Medulla oblongata (tissue), 1 donor: ENCODE measurements at regions not wholly inside any gene's neighbourhood (a gene's known extent, or its start where the extent isn't known, plus 50 kb on each side); places are given as distances from the start of the nearest gene placed in this dataset.

ENCODE experiments used
- DNase-seq: peaks from one replicate; pipeline ENCODE4 v3.0.0-alpha.2; 2015; ENCODE audit errors: extremely low spot score

DNA sequence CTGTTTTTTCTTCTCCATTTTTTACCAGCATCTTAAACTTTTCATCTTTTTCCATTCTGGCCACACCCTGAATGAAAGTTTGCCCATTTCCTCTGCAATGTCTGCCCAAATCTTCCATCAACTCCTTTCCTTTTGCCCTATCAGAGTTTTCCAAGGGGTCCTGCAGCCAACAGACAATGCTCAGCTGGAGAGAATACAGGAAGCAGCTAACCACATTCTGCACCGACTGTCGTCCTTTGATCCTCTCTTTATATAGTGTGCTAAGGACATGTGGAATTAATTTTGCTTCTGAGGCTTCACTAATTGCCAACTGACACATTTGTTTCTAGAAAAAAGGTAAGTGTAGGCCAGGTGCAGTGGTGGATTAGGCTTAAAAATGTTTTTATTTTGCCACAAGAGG, 50.5 kb upstream of the DLX2 start:
- DNase-seq: no peak

DNA sequence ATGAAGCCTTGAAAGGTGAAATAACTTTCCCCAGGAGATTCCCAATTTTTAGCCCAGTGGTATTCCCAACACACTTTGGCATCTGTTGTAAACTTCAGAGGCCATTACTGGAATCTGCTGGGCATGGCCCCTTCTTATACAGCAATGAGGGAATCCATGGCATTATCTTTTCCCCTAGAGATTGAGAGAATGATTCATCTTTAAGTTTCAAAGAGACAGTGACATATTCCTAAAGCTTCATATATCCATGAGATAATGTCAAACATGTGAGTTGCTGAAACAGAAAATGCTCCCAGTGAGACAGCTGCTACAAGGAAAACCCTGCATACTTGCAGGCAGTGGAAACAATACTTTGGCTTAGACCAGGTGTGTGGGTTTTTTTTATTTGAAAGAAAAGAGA, 51.1 kb upstream of the DLX2 start:
- DNase-seq: no peak

DNA sequence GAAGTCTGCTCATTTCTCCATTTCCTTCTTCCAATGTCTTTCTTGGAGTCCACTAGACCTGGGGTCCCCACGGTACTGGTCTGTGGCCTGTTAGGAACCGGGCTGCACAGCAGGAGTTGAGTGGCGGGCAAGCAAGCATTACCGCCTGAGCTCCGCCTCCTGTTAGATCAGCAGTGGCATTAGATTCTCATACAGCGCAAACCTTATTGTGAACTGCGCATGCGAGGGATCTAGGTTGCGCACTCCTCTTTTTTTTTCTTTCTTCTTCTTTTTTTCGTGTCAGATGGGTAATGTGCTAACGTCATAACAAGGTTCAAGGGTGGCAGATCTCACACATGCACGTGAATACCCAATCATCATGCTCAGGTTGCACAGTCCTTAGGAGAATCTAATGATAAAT, 53.1 kb upstream of the DLX2 start:
- DNase-seq: no peak

DNA sequence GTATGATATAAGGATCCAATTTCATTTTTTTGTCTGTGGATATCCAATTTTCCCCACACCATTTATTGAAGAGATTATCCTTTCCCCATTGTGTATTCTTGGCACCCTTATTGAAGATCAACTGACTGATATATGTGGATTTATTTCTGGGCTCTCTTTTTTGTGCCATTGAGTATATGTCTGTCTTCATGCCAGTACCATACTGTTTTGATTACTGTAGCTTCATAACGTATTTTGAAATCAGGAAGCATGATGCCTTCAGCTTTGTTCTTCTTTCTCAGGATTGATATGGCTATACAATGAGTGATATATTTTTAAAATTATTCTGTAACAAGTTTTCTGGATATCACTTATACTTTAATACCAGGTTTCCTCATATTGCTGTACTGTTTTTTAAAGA, 58.1 kb upstream of the DLX2 start:
- DNase-seq: no peak

DNA sequence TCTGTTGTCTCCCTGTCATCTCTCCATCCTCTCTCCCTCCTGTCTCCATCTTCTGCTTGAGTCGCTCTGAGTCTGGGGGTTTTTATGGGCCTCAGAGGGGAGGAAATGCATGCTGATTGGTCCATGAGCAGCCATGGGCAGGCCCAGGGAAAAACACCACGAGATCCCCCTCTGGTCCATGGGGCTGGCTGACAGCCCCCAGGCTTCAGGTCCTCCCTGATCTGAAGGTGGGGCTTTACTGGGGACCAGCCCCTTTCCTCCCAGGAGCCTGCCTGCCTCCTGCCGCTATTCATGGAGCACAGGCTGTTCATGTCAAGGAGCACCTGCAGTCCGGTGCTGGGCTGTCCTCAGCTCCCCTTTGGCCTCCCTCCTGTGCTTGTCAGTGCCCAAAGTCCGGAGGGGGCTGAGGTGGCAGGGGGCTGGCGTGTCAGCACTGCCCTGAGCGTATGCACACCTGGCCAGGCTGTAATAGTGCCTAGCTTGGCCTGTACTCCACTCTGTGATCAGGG, 59.6 kb upstream of the DLX2 start:
- DNase-seq: no peak

DNA sequence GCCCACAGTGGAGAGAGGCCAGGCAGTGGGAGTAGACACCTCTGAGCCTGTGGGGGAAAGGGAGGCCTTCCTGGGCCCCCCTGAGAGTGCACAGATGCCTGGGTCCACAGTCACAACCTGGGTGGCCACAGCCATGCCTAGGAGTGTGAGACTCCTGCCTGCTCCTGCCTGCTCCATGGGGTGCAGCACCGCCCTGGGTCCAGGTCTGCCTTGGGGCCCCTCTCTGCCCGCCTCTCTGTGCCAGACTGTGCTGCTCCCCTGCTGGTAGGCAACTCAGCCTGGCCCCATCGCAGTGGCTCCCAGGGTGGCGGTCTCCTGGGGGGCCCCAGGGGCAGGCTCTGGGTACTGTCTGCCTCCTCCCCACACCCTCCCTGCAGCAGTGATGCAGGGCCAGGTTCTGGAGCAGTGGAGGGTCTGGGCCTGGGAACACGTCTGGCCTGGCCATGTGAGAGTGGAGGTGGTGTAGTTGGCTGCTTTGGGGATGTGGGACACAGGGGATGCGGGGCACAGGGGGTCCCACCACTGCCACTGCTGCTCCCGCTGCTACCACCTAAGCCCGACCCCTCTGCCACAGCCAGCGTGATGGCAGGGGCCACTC, 60.1 kb upstream of the DLX2 start:
- DNase-seq: no peak

DNA sequence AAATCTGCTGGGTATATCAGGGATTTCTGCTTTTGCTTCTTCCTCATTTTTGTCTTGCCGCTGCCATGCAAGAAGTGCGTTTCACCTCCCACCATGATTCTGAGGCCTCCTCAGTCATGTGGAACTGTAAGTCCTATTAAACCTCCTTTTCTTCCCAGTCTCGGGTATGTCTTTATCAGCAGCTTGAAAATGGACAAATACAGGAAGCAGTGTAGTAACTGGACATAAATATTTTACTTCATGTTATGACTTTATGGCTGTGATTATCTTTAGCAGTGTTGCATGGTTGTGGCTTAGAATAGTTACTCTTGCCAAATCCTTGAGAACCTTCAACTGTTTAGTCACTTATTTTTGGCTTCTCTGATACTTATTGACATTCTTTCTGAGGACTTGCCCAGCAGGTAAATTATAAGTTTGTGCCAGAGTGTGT, 66.2 kb upstream of the DLX2 start:
- DNase-seq: peak; percentile 39

DNA sequence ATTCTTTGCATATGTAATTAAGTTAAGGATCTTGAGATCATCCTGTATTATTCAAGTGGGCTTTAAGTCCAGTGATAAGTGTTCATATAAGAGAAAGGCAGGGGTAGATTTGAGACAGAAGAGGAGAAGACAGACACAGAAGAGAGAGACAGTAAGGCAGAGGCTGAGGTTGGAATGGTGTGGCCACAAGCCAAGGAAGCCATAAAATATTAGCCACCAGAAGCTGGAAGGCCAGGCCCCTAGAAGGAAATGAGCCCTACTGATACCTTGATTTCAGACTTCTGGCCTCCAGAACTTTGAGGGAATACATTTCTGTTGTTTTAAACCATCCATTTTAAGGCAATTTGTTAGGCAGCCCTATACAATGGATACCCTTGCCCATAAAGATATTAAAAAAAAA, 66.9 kb upstream of the DLX2 start:
- DNase-seq: no peak

DNA sequence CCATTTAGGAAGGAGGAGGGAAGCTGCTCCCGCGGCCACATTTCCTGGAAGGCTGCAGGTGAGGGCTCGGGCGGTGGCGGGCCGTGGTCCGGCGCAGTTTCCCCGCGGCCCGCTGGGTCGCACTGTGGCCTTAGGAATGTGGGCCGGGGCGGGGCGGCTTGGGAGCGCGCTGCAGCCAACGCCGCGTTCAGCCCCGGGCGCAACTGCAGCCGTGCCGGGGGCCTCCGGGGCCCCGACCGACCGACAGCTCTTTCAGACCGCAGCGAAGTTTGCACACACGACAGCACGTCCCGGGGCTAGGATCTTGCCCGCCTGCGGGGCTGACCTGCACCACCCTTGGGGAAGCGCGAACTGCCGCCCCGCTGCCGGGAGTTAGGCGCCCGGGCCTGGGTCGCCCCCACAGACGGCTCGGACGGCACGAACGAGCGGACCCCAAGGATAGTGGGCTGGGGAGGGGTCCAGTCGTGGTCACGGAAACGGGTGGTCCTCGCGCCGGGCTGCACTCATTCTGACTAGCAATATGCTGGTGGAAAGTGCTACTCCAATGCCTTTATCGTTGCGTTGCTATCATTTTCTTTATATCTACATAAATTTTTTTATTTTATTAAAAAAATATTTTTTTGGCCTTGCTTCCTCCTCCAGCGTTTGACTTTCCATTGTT, 69.9 kb upstream of the DLX2 start:
- DNase-seq: peak; percentile 65

DNA sequence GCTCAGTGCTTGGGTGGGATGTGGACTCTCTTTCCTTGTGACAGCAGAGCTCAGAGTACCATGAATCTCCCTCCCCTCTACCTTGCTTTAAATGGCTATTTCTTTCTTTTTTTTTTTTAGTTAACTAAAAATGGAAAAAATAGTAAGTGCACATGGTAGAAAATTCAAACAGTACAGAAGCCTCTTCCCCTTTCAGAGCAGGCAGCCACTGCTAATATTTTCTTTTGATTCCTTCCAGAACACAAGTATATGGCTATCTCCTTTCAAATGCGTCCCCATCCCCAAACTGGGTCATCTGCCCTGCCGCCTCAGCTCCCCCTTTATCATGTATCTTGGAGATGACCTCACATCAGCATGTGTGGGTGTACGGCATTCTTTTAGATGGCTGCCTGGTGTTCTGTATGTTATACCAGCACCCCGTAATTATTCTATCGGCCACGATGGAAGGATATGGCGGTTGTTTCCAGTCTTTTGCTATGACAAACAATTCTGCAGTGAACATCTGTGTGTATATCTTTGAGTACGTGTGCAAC, 70.5 kb upstream of the DLX2 start:
- no peak for DNase-seq

DNA sequence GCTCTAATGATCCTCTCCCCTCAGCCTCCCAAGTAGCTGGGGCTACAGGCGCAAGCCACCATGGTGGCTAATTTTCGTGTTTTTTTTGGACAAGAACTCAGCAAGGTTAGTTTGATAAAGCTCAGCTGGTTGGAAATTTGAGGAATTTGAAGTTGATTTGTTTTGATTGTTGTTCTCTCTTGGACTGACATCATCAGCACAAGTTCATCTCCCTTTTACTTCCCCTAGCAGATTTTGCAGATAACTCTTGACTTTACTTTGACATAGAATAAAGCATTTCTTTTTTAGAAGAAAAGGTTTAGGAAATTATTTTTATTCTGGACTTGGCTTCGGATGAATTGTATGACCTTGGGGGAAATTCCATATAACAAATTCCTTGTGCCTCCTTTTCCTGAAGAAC, 74.9 kb upstream of the DLX2 start:
- DNase-seq: no peak

DNA sequence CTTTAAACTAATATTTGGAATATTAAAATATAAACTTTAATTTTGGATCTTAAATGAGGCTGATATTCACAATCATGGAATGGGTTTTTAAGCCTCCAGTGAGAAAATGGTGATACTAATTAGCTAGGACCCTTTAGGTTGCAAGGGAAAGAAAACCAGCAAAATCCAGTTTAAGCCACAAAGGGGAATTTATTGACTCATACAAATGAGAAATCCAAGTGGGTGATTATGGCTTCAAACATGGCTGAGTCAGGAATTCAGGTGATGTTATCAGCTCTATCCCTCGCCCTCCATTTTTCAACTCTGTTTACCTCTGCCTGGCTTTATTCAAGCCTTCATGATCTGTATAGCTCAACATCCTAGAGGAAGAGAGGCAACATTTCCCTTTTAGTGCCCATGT, 75.3 kb upstream of the DLX2 start:
- DNase-seq: no peak

DNA sequence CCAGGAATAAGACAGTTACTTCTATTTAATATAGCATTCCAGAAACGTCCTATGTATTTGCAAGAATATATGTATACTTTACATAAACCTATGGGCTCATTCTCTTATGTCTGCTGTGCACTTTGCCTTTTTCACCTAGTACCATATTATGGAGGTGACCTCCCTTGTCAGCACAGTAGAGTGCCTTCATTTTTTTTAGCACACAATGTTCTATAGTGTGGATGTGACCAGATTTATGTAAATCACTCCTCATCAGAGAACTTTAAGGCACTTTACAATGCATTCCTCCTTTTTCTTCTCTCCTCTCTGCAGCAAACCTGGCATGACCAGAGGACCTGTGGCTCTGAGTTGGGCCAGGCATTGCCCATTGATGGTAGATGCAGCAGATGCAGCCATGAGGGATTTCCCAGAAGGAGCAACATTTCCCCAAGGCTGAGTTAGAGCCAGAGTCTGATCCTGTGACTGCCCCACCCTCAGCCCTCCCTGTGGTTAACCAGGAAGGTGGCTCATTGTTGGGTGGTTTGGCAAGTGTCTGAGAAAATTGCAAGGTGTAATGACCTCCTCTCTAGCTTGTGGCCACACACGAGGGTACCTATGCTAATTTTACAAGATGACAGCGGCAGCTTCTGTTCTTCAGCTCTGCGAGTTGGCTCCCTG, 76.5 kb upstream of the DLX2 start:
- DNase-seq: no peak

DNA sequence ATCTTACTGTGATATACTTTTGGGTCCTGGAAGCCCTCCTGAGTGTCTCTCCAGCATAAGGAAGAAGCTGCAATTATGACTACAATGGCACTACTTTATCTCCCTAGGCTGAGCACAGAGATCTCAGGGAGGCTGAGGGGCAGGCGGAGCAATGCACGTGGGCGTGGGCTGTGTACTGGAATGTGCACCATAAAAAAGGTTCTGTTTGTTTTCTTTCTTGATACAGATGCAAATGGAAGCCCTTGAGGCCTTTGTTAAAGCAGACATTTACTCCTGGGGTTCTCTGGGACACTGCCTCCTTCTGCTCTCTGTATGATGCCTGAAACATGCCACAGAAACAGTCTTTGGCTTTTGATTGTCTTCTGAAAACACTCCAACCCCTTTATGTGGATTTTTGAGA, 79.1 kb upstream of the DLX2 start:
- DNase-seq: no peak

DNA sequence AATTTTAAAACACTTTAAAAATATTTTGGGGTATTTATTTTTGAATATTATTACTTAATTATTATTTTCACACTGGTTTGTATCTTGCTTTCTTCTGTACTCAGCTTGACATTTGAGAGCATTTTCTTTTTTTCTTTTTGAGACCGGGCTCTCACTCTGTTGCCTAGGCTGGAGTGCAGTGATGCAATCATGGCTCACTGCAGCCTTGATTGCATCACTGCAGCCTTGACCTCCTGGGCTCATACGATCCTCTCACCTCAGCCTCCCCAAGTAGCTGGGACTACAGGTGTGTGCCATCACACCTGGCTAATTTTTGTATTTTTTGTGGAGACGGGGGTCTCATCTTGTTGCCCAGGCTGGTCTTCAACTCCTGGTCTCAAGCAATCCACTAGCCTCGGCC, 79.9 kb upstream of the DLX2 start:
- no peak for DNase-seq

DNA sequence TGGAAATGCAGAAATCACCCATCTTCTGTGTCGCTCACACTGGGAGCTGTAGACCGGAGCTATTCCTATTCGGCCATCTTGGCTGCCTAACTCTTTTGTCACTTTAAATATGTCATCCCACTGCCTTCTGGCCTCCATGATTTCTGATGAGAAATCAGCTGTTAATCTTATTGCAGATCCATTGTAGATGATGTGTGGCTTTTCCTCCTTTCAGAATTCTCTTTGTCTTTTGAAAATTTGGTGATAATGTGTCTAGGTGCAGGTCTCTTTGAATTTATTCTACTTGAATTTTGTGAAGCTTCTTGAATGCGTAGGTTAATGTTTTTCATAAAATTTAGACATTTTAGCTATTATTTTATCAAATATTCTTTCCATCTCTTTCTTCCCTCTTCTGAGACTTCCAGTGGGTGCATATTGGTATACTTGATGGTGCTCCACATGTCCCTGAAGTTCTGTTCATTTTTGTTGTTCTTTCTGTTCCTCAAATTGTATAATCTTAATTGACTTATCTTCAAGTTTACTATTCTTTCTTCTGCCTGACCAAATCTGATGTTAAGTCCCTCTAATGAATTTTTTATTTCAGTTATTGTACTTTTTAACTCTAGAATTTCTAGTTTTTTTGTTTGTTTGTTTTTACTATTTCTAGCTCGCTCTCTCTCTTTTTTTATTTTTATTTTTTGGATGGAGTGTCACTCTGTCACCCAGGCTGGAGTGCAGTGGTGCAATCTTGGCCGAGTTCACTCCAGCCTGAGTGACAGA, 90.8 kb upstream of the DLX2 start:
- no peak for DNase-seq

DNA sequence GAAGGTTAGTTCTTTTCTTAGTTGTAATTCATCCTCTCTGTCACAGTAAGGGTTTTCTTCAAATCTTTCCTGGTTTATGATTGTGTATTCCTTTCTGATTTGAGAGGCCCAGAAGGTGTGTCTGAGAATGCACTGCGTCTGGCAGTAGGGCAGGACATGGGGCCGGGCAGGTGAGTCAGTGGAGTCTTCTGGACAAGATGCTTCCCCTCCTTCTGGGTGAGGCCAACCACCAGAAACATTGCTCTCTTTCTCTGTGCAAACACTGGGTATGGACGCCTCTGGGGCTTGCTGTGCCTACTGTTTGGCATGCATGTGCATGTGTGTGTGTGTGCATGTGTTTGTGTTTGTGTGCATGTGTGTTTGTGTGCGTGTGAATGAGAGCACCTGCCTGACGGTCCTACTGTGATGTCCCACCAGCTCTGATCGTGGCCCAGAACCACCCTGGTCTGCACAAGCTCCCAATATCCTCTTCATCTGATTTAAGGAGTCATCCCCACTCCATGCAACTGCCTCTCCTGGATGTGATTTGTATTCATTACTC, 93.2 kb upstream of the DLX2 start:
- no peak for DNase-seq

DNA sequence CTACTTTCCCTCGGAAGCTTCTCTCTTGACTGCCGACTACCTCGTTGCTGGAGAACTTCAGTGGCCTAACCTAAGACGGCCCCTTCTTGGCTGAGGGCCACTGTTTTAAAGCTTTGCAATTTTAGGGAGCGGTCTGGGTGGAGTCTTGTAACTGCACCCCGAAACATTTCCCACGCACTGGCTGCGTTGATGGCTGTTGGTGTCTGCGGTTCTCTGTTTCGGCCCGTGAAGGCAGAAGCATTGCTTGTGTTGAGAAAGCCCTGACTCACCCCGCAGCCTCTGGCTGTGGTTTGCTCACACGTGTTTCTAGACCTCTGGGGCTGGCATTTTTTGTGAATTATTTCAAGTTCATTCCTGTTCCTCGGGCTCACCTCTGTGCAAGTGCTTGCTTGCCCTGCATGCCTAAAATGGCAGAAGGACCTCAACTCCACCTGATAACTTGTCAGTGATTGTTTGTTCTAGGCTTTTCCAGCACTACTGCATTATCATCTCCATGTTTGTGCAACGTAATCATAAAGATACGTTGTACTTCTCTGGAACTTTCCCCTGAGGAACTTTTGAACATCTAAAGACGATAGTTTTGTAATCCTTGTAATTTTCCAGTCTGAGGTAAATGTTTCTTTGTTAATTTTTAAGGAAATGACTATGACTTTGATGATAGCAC, 94.2 kb upstream of the DLX2 start:
- no peak for DNase-seq

DNA sequence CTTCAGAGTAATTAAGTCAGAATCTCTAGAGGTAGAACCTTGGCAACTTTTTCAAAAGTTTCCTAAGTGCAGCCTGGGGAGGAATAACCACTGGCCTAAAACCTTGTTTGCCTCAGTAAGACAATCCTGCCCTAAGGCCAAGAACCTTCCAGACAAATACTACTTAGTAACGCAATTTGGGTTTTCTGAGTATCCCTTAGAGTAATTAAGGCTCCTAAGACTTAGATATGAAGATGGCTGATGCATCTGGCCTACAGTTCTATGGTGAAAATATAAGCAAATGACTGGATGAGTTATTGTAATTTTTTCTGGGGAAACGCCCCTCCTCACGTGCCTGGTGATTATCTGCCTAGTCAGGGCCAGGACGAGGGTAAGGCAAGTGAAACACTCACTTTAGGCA, 95.7 kb upstream of the DLX2 start:
- no peak for DNase-seq

DNA sequence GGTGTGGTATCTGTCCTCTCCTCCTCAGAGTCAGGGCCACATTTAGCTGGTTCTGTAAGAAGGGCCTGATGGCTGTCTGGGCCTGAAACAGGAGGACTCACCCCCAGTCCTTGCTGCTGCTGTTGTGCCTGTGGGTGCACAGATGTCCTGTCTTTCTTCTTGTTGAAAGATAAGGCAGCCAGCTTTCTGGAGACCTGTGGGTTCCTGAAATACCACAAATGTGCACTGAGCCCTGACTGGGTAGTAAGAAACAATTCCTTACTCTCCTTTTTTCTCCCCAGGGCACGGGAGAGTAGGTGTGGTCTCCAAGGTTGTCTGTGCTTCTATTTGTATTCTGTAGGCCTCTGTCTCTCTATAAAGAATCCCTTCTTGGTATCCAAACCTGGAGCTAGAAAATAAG, 96.2 kb upstream of the DLX2 start:
- no peak for DNase-seq

DNA sequence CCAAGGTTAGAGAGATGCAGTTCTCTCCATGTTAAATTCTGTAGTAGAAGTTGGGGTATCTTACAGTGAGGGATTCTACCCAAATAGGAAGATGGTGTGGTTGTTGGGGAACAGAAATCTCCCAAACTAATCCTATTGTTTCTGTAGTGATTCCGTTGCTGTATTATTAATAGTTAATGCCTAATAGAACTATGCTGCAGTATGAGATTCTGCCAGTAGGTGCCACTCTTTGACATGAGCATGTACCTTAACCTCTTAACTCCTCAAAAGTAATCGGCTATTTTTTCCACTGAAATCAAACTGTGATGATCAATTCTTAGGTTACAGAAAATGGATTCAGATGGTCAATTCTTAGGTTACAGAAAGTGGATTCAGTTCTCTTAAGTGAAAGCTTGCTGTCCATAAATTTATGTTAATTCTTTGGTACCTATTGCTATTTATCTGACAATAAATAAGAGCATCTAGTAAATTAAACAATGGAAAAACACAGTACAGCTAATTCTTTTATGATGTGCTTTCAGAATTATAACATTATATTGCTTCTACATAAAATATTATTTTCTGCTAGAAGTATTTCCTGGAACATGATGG, 97.9 kb upstream of the DLX2 start:
- DNase-seq: no peak
